Heart left ventricle (tissue), 16 donors: ENCODE measurements at regions not wholly inside any gene's neighbourhood (a gene's known extent, or its start where the extent isn't known, plus 50 kb on each side); places are given as distances from the start of the nearest gene placed in this dataset.
"Not testable (repeated sequence)": the region's sequence is repeated elsewhere in the genome, so short reads cannot be mapped to it uniquely, and the experiment has no call there.

ENCODE experiments used
- ATAC-seq, 4 donors: fragments of 200-7000 bp; cut with Tn5 transposase; one replicate each; pipeline ENCODE4 v1.9.1; 2020 to 2022; ENCODE audit warnings: moderate library complexity in 4 of 4, mild to moderate bottlenecking in 3 of 4, moderate number of reproducible peaks in 1 of 4
- DNase-seq, 5 donors: peaks; one replicate each; pipeline ENCODE4 v3.0.0-alpha.2; 2020
- H3K27ac ChIP-seq, 12 donors: fragments of 200-600 bp; sonication (generic) in 4 of 12; one replicate each; pipeline versions ENCODE4 v1.5.0 to v1.8.0; 2016 to 2022; ENCODE audit warnings: mild to moderate bottlenecking in 2 of 12
- H3K27me3 ChIP-seq, 9 donors: fragments of 200-600 bp; sonication (generic) in 2 of 9; one replicate each; pipeline versions ENCODE4 v1.5.1 to v1.8.0; 2016 to 2022; ENCODE audit warnings: mild to moderate bottlenecking in 3 of 9
- H3K36me3 ChIP-seq, 9 donors: fragments of 200-600 bp; sonication (generic) in 2 of 9; one replicate each; pipeline versions ENCODE4 v1.5.0 to v1.8.0; 2018 to 2022; ENCODE audit warnings: mild to moderate bottlenecking in 2 of 9
- H3K4me1 ChIP-seq, 12 donors: fragments of 200-600 bp; sonication (generic) in 4 of 12; one replicate each; pipeline versions ENCODE4 v1.5.0 to v1.8.0; 2016 to 2022; ENCODE audit warnings: mild to moderate bottlenecking in 3 of 12
- H3K4me3 ChIP-seq, 12 donors: fragments of 200-600 bp; sonication (generic) in 4 of 12; one replicate each; pipeline versions ENCODE4 v1.5.0 to v1.8.0; 2017 to 2022; ENCODE audit warnings: mild to moderate bottlenecking in 9 of 12, moderate library complexity in 4 of 12
- H3K9me3 ChIP-seq, 12 donors: fragments of 200-600 bp; sonication (generic) in 4 of 12; one replicate each; pipeline versions ENCODE4 v1.5.0 to v1.8.0; 2016 to 2022; ENCODE audit warnings: mild to moderate bottlenecking in 1 of 12
- POLR2A ChIP-seq, 2 donors: fragments of 450-650 bp; IDR thresholded peaks; one replicate each; pipeline ENCODE4 v1.6.1; 2017; ENCODE audit warnings: antibody characterized with exemption in 2 of 2, mild to moderate bottlenecking in 2 of 2, moderate library complexity in 2 of 2
- WGBS, 4 donors: extraction: QIAGEN DNeasy Blood & Tissue Kit in 2 of 4; methylation state at CpG; one replicate each; pipeline versions ENCODE4 v1.1.5 to v1.1.7; 2013 to 2018; 5-methylcytosine and 5-hydroxymethylcytosine counted together
- intact Hi-C, 10 donors: fragments of 100-400 bp; cut with DNase I; formaldehyde crosslinking; loops; one replicate each; pipeline versions ENCODE4 v1.11.1 to v1.14.2; 2022
- TF ChIP-seq, protein P1 (sequence below), 12 donors: fragments of 200-600 bp; sonication (generic) in 4 of 12; IDR thresholded peaks; one replicate each; pipeline versions ENCODE4 v1.5.0 to v1.8.0; 2018 to 2022; ENCODE audit warnings: antibody characterized with exemption in 12 of 12, mild to moderate bottlenecking in 5 of 12
- donor health status: ischemic (EF 13 %, LVEDD 7.1; RV severe dilation, severe dysfunction).
- donor health status: healthy with polysubstance abuse.
- donor health status: DM: no; HTN: yes; CAD: no.
- donor health status: DM: no; HTN: no; CAD: no.
- donor health status: ischemic (EF 25% LVEDD 6.9; RV normal size, moderate dysfunction).
- donor health status: ischemic (EF 25% LVEDD 5.7; RV mildly dilated, moderate dysfunction).
- donor health status: healthy.
- donor health status: DM: yes; HTN: yes; CAD: no.
- donor health status: ischemic (EF 35%, LVEDD 5.7; RV mildly dilated, moderate dysfunction).
- donor health status: nonischemic (EF 11% LVEDD 7.7; RV severe dilation, severe dysfunction).
- donor health status: DM: yes; HTN: yes; CAD: no.
- donor health status: PGD.
- donor health status: ischemic (EF 29% LVEDD 5.4; RV normal size, mild dysfunction).
- donor health status: nonischemic (EF 23%, LVEDD 6.1; RV moderate dilation, normal function).

DNA sequence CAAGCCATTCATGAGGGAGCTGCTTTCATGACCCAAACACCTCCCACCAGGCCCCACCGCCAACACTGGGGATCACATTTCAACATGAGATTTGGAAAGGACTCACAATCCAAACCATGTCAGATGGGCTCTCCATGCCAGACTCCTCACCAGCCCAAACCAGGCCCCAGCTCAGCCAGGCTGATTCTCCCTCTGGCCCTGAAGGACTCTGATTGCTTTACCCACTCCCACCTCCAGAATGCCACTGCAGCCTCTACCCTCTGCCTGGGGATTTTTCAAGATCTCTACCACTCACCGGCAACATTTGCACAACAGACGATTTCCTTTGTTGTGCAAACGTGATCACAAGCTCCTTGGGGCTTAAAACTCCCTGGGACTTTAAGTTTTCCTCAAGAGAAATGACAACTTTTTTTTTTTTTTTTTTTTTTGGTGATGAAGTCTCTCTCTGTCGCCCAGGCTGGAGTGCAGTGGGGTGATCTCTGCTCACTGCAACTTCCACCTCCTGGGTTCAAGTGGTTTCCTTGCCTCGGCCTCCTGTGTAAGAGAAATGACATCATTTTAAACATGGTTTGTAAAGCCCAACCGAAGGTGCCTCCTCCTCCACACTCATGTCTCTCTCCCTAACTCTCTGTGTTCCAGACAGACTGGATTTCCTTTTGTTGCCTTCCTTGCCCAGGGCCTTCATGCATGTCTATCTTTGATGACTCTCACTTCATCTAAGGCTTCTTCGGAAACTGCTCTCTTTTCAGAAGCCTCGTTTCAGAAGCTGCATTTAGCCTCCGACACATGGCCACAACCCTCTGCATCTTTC is 147.0 kb downstream of the CDH26 start:
- DNase-seq (no peak), ATAC-seq (no peak)
- H3K4me1 ChIP-seq, result peaks cover 0 to 10% (median 0%) of the 10 kb centered on the region in 12 donors
- no peak for TF ChIP-seq POLR2A (IDR thresholded peaks at IDR 0.05)
- TF ChIP-seq, protein P1, sequence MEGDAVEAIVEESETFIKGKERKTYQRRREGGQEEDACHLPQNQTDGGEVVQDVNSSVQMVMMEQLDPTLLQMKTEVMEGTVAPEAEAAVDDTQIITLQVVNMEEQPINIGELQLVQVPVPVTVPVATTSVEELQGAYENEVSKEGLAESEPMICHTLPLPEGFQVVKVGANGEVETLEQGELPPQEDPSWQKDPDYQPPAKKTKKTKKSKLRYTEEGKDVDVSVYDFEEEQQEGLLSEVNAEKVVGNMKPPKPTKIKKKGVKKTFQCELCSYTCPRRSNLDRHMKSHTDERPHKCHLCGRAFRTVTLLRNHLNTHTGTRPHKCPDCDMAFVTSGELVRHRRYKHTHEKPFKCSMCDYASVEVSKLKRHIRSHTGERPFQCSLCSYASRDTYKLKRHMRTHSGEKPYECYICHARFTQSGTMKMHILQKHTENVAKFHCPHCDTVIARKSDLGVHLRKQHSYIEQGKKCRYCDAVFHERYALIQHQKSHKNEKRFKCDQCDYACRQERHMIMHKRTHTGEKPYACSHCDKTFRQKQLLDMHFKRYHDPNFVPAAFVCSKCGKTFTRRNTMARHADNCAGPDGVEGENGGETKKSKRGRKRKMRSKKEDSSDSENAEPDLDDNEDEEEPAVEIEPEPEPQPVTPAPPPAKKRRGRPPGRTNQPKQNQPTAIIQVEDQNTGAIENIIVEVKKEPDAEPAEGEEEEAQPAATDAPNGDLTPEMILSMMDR (IDR thresholded peaks at IDR 0.05), result no peak
- H3K27ac ChIP-seq, result no peak overlapping the region
- H3K4me3 ChIP-seq, result no peak overlapping the region
- 61 to 68% (median 61%) methylated on average over 9 to 10 of the region's 10 CpGs for WGBS, 4 donors
- no peaks in the 10 kb centered on the region for H3K36me3 ChIP-seq
- H3K27me3 ChIP-seq, result no peaks in the 10 kb centered on the region
- H3K9me3 ChIP-seq, result no peaks in the 10 kb centered on the region
- intact Hi-C loops, result no loop called here

DNA sequence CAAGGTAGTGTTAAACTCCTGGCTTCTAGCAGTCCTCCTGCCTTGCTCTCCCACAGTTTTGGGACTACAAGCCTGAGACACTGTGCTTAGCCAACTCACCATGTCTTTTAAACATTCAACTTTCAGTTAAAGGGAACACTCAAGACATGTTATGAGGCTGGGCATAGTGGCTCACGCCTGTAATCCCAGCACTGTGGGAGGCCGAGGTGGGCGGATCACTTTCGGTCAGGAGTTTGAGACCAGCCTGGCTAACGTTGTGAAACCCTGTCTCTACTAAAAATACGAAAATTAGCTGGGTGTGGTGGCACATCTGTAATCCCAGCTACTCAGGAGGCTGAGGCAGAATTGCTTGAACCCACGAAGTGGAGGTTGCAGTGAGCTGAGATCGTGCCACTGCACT is 148.0 kb downstream of the CDH26 start:
- intact Hi-C loops, H3K36me3 ChIP-seq, ATAC-seq, H3K4me3 ChIP-seq, H3K4me1 ChIP-seq, DNase-seq, H3K27ac ChIP-seq, H3K27me3 ChIP-seq, H3K9me3 ChIP-seq: not testable (repeated sequence)
- 79 to 85% (median 82%) methylated on average over 8 of the region's 8 CpGs for WGBS, 4 donors

DNA sequence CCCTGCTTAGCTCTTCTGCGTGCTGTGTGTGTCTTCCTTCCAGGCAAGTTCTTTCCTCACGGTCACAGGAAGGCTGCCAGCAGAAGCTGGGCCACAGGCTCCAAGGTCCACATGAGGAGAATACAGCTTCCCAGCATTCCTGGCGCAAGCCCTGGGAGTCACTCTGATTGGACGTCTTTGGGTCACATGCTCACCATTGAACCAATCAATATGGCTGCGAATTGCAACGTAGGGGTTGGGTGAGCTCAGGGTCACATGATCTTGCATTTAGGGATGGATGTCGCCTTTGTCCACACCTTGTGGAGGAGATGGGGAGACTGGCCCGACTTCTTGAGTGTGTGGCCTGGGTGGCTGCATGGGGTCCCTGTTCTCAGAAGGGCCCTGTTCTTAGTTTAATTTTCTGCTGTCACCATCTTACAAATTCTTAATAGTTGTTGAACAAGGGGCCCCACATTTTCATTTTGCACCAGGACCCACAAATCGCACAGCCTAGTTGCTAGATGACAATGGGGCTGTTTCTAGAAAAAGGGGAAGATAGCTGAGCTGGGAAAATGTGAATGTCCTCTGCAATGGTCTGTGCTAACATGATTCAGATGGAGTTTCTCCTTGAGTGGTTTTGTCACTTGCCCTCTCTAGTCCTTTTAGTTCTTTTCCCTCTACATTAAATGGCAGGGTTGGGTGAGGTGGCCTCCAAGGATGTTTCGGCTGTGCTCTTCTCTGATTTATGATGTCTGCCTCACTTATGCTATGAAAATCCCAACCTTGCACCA is 149.6 kb downstream of the CDH26 start:
- Histone ChIP-seq H3K4me3 (no peak overlapping the region), H3K36me3 (no peaks in the 10 kb centered on the region), H3K9me3 (no peaks in the 10 kb centered on the region), H3K27ac (no peak overlapping the region), H3K27me3 (no peaks in the 10 kb centered on the region), H3K4me1 (peaks cover 0 to 1% (median 0%) of the 10 kb centered on the region in 12 donors)
- DNase-seq (no peak), ATAC-seq (no peak)
- TF ChIP-seq, protein P1 (IDR thresholded peaks at IDR 0.05), result no peak
- no peak for TF ChIP-seq POLR2A (IDR thresholded peaks at IDR 0.05)
- 64 to 94% (median 75%) methylated on average over 10 of the region's 10 CpGs for WGBS, 4 donors
- intact Hi-C loops, result no loop called here

- peaks cover 0 to 7% (median 0%) of the 10 kb centered on the region in 12 donors for H3K4me1 ChIP-seq
- TF ChIP-seq POLR2A (IDR thresholded peaks at IDR 0.05), result no peak
- TF ChIP-seq, protein P1 (IDR thresholded peaks at IDR 0.05), result no peak
- H3K9me3 ChIP-seq, result no peaks in the 10 kb centered on the region
- DNase-seq (no peak), ATAC-seq (no peak)
- no peaks in the 10 kb centered on the region for H3K27me3 ChIP-seq
- 80 to 90% (median 87%) methylated on average over 5 of the region's 5 CpGs for WGBS, 4 donors
- no peak overlapping the region for H3K27ac ChIP-seq
- H3K4me3 ChIP-seq, result no peak overlapping the region
- intact Hi-C loops, result no loop called here
- H3K36me3 ChIP-seq, result no peaks in the 10 kb centered on the region
Observed at GRCh38 chr20:60108397-60108796, 150.2 kb downstream of the CDH26 start.
